Vagina (tissue), 2 donors: ENCODE measurements at regions not wholly inside any gene's neighbourhood (a gene's known extent, or its start where the extent isn't known, plus 50 kb on each side); places are given as distances from the start of the nearest gene placed in this dataset.

Experiments used
- POLR2A ChIP-seq, 2 donors: fragments of 450-650 bp; IDR thresholded peaks; one replicate each; pipeline ENCODE4 v1.6.1; 2017; ENCODE audit warnings: antibody characterized with exemption in 2 of 2, mild to moderate bottlenecking in 2 of 2, moderate library complexity in 2 of 2
- POLR2AphosphoS5 ChIP-seq, 2 donors: sonication (generic); formaldehyde crosslinking; IDR thresholded peaks; one replicate each; pipeline ENCODE4 v1.9.0; 2017; ENCODE audit warnings: antibody characterized with exemption in 2 of 2, mild to moderate bottlenecking in 2 of 2, low read depth in 1 of 2; ENCODE audit not compliant: insufficient read depth in 1 of 2
- TF ChIP-seq, protein P1 (sequence below), 3 experiments: fragments of 450-650 bp in 2 of 3; fragments of 200-600 bp in 1 of 3; sonication (generic) in 1 of 3; IDR thresholded peaks; one replicate each; pipeline ENCODE4 v1.5.1; 2017 to 2019; ENCODE audit warnings: antibody characterized with exemption in 3 of 3, mild to moderate bottlenecking in 2 of 3, moderate library complexity in 2 of 3

DNA sequence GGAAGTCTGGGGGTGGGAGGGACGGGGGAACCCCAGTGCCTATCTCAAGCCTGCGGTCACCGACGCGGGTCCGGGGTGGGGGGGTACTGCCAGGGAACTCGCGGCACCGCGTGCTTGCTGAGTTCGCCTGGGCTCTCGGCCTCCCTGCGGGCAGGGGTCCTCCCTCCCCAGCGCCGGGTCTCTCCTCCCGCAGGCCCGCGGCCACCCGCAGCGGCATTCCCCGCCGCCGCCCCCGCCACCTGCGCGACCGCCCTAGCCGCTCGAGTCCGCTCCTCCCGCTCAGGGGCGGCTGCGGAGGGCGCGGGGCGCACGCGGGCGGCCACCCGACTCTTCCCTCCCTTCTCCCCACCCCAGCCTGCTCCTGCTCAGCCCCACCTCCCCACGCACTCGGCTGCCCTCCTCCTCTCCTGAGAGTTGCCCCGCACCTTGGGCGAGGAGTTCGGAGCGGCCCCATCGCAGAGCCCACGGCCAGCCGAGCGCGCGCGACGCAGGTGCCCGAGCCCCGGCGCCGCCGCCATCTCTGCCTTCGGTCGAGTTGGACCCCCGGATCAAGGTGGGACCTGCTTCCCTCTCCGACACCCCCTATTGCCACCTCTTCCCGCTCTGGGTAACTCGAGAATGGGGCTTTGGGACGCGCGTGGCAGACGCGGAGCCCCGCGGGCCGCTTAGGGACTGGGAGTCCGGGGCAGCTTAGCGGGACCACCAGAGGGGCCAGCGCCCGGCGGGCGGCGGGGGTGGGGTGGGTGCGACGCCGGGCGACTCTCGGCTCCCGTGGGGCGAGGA, 105.0 kb downstream of the LEPR start:
- TF ChIP-seq, protein P1, sequence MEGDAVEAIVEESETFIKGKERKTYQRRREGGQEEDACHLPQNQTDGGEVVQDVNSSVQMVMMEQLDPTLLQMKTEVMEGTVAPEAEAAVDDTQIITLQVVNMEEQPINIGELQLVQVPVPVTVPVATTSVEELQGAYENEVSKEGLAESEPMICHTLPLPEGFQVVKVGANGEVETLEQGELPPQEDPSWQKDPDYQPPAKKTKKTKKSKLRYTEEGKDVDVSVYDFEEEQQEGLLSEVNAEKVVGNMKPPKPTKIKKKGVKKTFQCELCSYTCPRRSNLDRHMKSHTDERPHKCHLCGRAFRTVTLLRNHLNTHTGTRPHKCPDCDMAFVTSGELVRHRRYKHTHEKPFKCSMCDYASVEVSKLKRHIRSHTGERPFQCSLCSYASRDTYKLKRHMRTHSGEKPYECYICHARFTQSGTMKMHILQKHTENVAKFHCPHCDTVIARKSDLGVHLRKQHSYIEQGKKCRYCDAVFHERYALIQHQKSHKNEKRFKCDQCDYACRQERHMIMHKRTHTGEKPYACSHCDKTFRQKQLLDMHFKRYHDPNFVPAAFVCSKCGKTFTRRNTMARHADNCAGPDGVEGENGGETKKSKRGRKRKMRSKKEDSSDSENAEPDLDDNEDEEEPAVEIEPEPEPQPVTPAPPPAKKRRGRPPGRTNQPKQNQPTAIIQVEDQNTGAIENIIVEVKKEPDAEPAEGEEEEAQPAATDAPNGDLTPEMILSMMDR (IDR thresholded peaks at IDR 0.05): no peak
- TF ChIP-seq POLR2A (IDR thresholded peaks at IDR 0.05) (no peak), POLR2AphosphoS5 (IDR thresholded peaks at IDR 0.05; ENCODE audit: insufficient read depth in 1 of 2, low read depth in 1 of 2) (no peak)
